GM21723 (cell line): ENCODE measurements at regions not wholly inside any gene's neighbourhood (a gene's known extent, or its start where the extent isn't known, plus 50 kb on each side); places are given as distances from the start of the nearest gene placed in this dataset.

Experiments used
- ATAC-seq: cut with Tn5 transposase; IDR thresholded peaks from one replicate; pipeline ENCODE4 v1.9.1; 2021; ENCODE audit warnings: mild to moderate bottlenecking, moderate library complexity; ENCODE audit not compliant: unreplicated experiment

DNA sequence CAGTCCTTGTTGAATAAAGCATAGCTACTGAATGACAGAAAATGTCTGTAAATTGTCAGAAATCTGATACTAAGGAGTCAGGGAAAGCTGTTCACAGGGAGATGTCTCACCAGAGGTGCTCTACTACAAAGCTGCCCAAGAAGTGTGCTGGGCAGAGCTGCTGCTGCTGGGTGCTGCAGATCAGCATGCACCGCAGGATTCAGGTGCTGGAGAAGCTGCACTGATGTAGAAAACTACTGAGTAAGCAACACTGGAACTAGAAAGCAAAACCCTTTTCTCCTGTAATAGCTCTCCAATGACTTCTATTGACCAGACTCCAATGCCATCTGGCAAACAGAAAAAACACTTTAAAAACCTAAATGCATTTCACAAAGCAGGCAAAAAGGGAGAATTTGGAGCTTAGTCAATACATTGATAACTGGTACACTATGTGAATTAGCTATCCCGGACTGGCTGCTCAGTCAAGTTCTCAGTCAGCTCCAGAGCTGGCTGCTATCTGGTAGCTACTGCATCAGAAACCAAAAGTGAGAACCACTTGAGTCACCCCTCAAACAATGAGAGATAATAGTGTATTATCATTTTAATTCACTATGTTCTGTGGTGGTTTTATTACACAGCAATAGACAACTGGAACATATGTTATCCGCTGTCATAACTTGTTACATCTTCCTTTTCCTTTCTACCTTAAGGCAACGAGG lies 493.1 kb downstream of the CPS1 start:
- ATAC-seq = no peak

DNA sequence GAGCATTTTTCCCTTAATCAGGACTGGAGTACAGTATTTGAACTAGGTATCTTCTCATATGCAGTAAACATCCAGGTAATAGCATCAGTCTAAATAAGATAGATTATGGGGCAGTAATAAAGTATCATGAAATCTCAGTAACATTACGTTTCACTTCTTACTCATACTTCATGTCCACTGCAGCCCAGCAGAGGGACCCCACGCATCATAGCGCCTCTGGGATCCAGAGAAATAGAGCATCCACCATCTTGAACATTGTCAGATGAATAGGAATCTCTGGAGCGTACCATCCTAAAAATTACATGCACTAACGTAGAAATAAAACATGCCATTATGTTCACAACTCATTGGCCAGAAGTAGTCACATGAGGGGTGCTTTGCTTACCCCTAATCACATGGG lies 499.0 kb downstream of the CPS1 start:
- ATAC-seq = no peak

DNA sequence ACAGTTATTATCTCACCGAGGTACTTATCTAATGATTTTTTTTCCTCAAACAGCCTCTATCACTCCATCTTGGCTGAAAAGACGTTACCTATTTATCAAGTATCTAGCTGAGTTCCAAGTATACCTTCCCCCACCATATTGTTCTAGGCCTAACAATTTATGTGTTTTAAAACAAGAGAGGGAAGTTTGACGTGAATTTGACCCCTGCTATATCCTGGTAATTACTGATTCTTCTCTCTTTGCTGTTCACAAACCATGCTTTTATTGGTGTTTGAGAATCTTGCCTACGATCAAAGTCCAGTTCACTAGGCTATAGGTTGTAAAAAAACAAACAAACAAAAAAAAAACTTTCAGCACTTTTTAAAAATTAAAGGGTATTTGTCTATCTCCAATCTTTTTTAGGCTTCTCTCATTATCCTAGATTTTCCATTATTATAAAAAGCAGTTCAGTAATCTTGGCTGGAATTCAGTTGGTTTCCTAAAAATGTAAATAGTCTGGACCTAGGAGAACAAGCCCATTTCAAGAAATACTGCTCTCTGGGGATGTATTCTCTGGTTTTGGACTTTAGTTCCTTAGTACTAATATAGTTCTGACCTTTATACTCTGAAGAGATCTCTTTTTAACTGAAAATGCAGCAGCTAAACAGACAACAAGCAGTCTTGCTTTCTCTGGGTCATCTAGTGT lies 505.4 kb downstream of the CPS1 start:
- ATAC-seq = no peak

GRCh38 chr2:211062297-211062612 lies 505.9 kb downstream of the CPS1 start:
- no peak for ATAC-seq

DNA sequence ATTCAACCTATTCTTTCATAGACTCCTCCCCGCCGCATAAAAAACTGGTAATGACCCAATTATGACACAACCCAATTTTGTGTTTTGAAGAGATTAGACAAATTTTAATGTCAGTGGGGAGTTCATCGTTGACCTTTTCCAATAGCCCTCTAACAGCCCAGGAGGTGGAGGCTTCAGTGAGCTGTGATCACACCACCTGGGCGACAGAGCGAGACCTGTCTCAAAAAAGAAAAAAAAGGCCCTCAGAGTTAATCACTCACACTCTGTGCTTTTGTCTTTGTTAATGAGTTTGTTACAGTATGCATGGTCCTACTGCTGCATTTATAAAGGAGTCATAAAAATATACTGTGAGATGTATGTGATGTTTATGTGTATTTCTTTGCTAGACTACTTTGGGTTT lies 510.6 kb downstream of the CPS1 start:
- ATAC-seq = no peak

GRCh38 chr2:211068108-211068780 lies 511.8 kb downstream of the CPS1 start:
- ATAC-seq = no peak

DNA sequence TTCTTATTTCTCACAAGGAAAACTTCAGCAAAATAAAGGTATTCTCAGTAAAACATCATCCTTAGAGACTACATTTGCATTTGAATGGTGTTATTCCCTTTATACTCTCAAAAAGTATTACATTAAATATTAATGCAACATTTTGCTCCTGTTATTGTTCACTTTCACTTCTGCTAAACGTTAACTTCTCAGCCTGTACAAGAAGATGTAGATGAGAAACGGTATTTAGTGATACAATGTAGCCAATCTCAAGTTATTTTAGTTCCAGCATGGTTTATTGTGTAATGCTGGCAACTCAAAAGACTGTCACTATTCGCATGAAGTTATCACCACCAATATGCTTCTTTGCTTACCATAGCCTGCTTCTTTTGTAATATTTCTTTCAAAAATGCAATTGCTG lies 514.1 kb downstream of the CPS1 start:
- no peak for ATAC-seq

GRCh38 chr2:211077216-211077767 lies 520.9 kb downstream of the CPS1 start:
- no peak for ATAC-seq

DNA sequence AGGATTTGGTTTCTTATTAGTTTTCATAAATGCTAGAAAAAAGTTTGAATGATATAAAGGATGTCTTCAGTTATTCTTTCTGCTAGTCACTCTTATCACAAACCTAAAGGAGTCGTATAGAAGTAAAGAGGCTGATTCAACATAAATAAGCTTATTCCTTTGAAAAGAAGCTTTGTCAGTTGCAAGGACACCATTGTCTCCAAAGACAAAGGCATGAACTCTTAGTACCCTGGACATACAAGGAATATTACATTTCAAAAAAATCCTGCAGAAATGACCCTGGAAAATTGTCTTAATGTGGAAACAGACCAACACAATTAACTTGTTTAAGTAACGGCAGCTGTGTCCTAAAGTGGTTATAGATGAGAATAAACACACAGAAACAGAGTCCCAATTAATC lies 528.0 kb downstream of the CPS1 start:
- no peak for ATAC-seq

GRCh38 chr2:211085056-211085680 lies 528.8 kb downstream of the CPS1 start:
- ATAC-seq = no peak

DNA sequence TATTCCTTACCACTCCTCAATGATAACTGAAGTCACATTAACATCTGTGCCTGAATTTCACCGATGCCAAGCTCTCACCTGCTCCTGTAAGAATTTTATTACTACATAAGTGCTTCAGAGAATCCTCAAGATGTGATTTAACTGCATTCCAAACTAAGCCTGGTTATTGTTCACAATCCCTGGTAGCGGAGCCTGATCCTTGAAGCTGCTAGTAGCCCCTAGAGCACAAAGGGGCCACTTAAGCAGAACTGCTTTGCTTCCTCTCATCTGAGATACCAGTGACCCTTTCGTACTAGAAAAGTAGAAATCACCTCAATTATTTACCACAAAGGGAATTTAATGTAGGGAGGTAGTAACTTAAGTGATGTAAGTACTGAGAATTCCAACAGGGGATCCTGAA lies 529.6 kb downstream of the CPS1 start:
- ATAC-seq = no peak

- no peak for ATAC-seq
Observed at GRCh38 chr2:211089127-211089526, 532.7 kb downstream of the CPS1 start.

DNA sequence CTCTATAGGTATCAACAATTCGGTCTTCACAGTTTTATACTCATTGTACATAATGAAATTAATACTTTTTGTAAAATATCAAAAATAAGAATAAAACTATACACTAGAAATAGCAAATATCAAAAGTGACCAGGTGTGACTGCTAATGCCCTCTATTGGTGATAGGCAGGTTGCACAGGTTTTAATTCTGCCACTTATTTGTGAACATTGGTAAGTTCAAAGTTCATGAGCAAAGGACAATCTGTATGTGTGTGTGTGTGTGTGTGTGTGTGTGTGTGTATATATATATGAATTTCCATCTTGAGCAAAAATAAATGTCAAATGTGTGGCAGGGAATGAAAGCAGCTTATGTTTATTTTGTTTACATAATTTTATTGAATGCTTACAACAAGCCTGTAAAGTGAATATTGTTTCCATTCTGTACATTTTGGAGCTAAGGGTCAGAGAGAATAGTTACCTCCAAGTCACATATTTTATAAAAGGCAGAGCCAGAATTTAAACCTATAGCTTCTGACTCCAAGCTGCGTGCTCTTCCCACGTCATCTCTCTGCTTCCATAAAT lies 537.4 kb downstream of the CPS1 start:
- ATAC-seq = no peak

- no peak for ATAC-seq
Observed at GRCh38 chr2:211103989-211104388, 547.6 kb downstream of the CPS1 start.

GRCh38 chr2:211113334-211114175 lies 557.2 kb downstream of the CPS1 start:
- no peak for ATAC-seq

GRCh38 chr2:211114826-211115455 lies 558.5 kb downstream of the CPS1 start:
- ATAC-seq = no peak

DNA sequence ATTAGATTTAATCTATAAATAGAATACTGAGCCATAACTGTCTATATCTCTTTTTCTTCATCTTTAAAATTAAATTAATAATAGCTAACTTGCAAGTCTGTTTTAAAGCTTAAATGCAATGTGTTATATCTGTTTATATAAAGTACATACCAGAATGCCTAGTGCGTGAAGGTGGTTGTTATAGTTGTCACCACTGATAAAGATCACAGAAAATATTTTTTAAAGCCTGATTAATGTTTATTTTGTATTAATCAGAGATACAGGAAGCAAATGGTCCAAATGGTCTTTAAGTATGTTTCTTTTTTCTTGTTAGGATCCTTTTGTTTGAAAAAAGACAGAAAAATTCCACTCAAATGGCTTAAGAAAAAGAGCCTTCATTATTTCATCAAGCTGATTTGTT lies 560.6 kb downstream of the CPS1 start:
- ATAC-seq = no peak

DNA sequence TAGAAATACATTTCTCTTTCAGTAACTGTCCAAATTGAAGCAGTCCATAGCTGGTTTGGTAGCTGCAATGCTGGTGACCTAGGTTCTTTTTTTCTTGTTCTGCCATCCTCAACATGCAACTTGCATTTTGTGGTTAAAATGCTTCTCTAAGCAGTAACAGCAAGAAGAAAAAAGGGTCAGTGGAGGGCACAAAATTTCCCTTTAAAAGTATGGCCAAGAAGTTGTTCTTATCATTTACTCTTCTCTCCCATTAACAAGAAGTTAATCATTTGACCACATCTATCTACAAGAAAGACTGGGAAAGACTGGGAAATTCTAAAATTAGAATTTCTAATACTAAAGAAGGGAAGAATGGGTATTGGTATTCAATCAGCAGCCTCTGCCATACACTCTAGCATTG lies 569.9 kb downstream of the CPS1 start:
- no peak for ATAC-seq

DNA sequence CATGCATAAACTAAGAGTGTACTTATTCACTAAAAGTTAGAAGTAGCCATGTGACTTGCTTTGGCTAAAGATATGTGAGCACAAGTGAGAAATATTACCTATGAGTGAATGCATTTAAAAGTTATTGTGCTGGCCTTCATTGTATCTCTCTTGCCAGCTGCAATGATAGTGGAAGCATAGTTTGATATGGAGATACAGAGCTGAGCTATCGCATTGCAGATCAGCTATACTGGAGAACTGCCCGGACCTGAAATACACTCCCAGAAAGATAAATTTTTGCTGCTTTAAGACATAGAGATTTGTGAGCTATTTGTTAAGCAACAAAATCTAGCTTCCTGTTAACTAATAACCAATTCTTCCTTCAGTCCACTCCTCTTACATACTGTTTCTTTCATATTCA lies 571.1 kb downstream of the CPS1 start:
- ATAC-seq = no peak

DNA sequence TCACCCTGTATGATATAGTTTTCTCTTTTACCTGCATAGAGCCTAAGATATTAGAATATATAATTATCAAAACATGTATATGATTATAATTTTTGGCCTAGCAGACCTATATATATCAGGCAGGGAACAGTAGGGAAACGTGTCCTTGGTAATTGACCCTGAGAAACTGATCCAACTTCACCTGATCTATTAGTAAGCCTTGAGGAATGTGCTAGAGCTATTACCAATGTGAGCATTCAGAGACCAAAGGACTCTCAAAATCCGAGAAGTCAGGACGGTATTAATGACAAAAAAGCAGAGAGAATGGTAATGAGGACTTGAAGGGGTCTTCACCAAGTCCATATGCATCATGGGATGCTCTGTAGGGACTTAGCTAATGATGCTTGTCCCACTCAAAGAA lies 571.9 kb downstream of the CPS1 start:
- no peak for ATAC-seq
